H1 (cell line): ENCODE measurements at regions not wholly inside any gene's neighbourhood (a gene's known extent, or its start where the extent isn't known, plus 50 kb on each side); places are given as distances from the start of the nearest gene placed in this dataset.

Experiments used
- CTCF ChIA-PET: fragments of 300-600 bp; sonication (Branson Sonifier 250); formaldehyde crosslinking; loops from one replicate; lab custom pipeline; 2021; ENCODE audit not compliant: partially characterized antibody; lab: Charles Lee
- POLR2A ChIA-PET: fragments of 300-600 bp; sonication (Branson Sonifier 250); formaldehyde crosslinking; loops from one replicate; lab custom pipeline; 2021; ENCODE audit warnings: inconsistent platforms; ENCODE audit not compliant: partially characterized antibody; lab: Charles Lee
- DNase-seq, 2 experiments: peaks; one replicate each; pipeline versions ENCODE4 v3.0.0 to v3.0.0-alpha.2; 2010 to 2022; ENCODE audit warnings: low spot score in 2 of 2, low read depth in 1 of 2, mixed read lengths in 1 of 2
- FAIRE-seq: peaks from 2 replicates; lab custom pipeline; 2011; peaks lifted over from hg19 to GRCh38; lab: Jason Lieb, UNC
- H2AFZ ChIP-seq: 2 replicates; pipeline ENCODE4 v1.8.1; 2012; ENCODE audit warnings: low read length, inconsistent platforms
- H2AK5ac ChIP-seq: 2 replicates; pipeline ENCODE4 v1.6.1; 2013; ENCODE audit warnings: low read depth, low read length
- H2BK120ac ChIP-seq: replicated peaks from 2 replicates; pipeline ENCODE3; 2013; ENCODE audit warnings: low read depth, low read length, inconsistent platforms
- H2BK12ac ChIP-seq: 2 replicates; pipeline ENCODE4 v1.6.1; 2013; ENCODE audit warnings: low read depth, low read length
- H2BK15ac ChIP-seq: 2 replicates; pipeline ENCODE4 v1.6.1; 2013; ENCODE audit warnings: low read length
- H2BK20ac ChIP-seq: 2 replicates; pipeline ENCODE4 v1.6.1; 2013; ENCODE audit warnings: low read length
- H2BK5ac ChIP-seq: 2 replicates; pipeline ENCODE4 v1.6.1; 2013; ENCODE audit warnings: low read depth, low read length
- H3K14ac ChIP-seq: 2 replicates; pipeline ENCODE4 v1.6.1; 2013; ENCODE audit warnings: inconsistent platforms; ENCODE audit not compliant: insufficient read length
- H3K18ac ChIP-seq: 2 replicates; pipeline ENCODE4 v1.6.1; 2013; ENCODE audit warnings: low read length; ENCODE audit errors: extremely low read depth
- H3K23ac ChIP-seq: 2 replicates; pipeline ENCODE4 v1.6.1; 2013; ENCODE audit warnings: inconsistent platforms; ENCODE audit not compliant: insufficient read length
- H3K23me2 ChIP-seq: 2 replicates; pipeline ENCODE4 v1.6.1; 2013; ENCODE audit warnings: low read depth, low read length
- H3K27ac ChIP-seq: 2 replicates; pipeline ENCODE4 v1.6.1; 2011; ENCODE audit warnings: low read depth, low read length, inconsistent platforms
- H3K27me3 ChIP-seq, 4 experiments: replicated peaks in 1 of 4; 1 replicate in 1 of 4; 2 replicates in 3 of 4; pipeline versions ENCODE4 v1.6.1 to v1.8.1; 2011 to 2013; ENCODE audit warnings: low read length in 3 of 4, mild to moderate bottlenecking in 3 of 4, inconsistent platforms in 2 of 4, mixed read lengths in 2 of 4, moderate library complexity in 1 of 4; ENCODE audit not compliant: control insufficient read depth in 3 of 4, insufficient read depth in 3 of 4; ENCODE audit errors: extremely low read depth in 1 of 4
- H3K36me3 ChIP-seq, 4 experiments: 2 replicates each; pipeline versions ENCODE4 v1.6.1 to v1.8.1; 2011 to 2013; ENCODE audit warnings: mild to moderate bottlenecking in 4 of 4, low read length in 3 of 4, moderate library complexity in 2 of 4, control low read depth in 1 of 4, inconsistent platforms in 1 of 4; ENCODE audit not compliant: insufficient read depth in 4 of 4, control insufficient read depth in 2 of 4
- H3K4ac ChIP-seq: replicated peaks from 2 replicates; pipeline ENCODE3; 2013; ENCODE audit warnings: low read length, low read depth, mixed read lengths, inconsistent platforms; ENCODE audit not compliant: insufficient read length
- H3K4me1 ChIP-seq, 4 experiments: replicated peaks in 1 of 4; 1 replicate in 1 of 4; 2 replicates in 3 of 4; pipeline versions ENCODE4 v1.6.1 to v1.8.1; 2011 to 2013; ENCODE audit warnings: low read length in 3 of 4, inconsistent platforms in 2 of 4, mixed read lengths in 1 of 4; ENCODE audit not compliant: insufficient read depth in 4 of 4, control insufficient read depth in 3 of 4
- H3K4me2 ChIP-seq, 2 experiments: 2 replicates each; pipeline versions ENCODE4 v1.6.1 to v1.8.1; 2011 to 2013; ENCODE audit warnings: low read depth in 2 of 2, low read length in 2 of 2, control low read depth in 1 of 2, inconsistent platforms in 1 of 2, mild to moderate bottlenecking in 1 of 2; ENCODE audit not compliant: insufficient read depth in 1 of 2
- H3K4me3 ChIP-seq, 4 experiments: fragments of 200-600, 300-600 bp in 1 of 4; sonication (generic), shearing (Covaris generic), sonication (Bioruptor Twin) in 1 of 4; 2 replicates each; pipeline versions ENCODE4 v1.5.1 to v1.8.1; 2011 to 2016; ENCODE audit warnings: low read length in 4 of 4, low read depth in 3 of 4, control low read depth in 2 of 4, inconsistent platforms in 2 of 4, mild to moderate bottlenecking in 2 of 4, mixed read lengths in 1 of 4, moderate library complexity in 1 of 4; ENCODE audit not compliant: insufficient read depth in 2 of 4; ENCODE audit errors: extremely low read depth in 1 of 4
- H3K56ac ChIP-seq: replicated peaks from 2 replicates; pipeline ENCODE3; 2013; ENCODE audit warnings: low read depth, mild to moderate bottlenecking, mixed read lengths, low read length, inconsistent platforms; ENCODE audit not compliant: insufficient read length
- H3K79me1 ChIP-seq: 2 replicates; pipeline ENCODE4 v1.6.1; 2013; ENCODE audit warnings: low read depth, low read length, control low read depth
- H3K79me2 ChIP-seq, 2 experiments: 2 replicates each; pipeline versions ENCODE4 v1.6.1 to v1.8.1; 2012 to 2013; ENCODE audit warnings: low read length in 2 of 2, mild to moderate bottlenecking in 2 of 2, inconsistent platforms in 1 of 2; ENCODE audit not compliant: insufficient read depth in 2 of 2, control insufficient read depth in 1 of 2
- H3K9ac ChIP-seq, 4 experiments: replicated peaks in 1 of 4; 1 replicate in 1 of 4; 2 replicates in 3 of 4; pipeline versions ENCODE4 v1.6.1 to v1.8.1; 2011 to 2013; ENCODE audit warnings: low read depth in 3 of 4, low read length in 3 of 4, control low read depth in 2 of 4, mild to moderate bottlenecking in 2 of 4, moderate library complexity in 2 of 4, inconsistent platforms in 1 of 4; ENCODE audit errors: extremely low read depth in 1 of 4
- H3K9me3 ChIP-seq, 2 experiments: 2 replicates each; pipeline versions ENCODE4 v1.6.1 to v1.8.1; 2012 to 2013; ENCODE audit warnings: mild to moderate bottlenecking in 2 of 2, moderate library complexity in 2 of 2, control low read depth in 1 of 2, inconsistent platforms in 1 of 2, low read depth in 1 of 2, low read length in 1 of 2, mixed read lengths in 1 of 2; ENCODE audit not compliant: insufficient read depth in 2 of 2
- H4K20me1 ChIP-seq, 2 experiments: replicated peaks in 1 of 2; 2 replicates each; pipeline versions ENCODE3 to v1.8.1; 2011 to 2013; ENCODE audit warnings: inconsistent platforms in 2 of 2, low read length in 2 of 2, mild to moderate bottlenecking in 1 of 2; ENCODE audit not compliant: insufficient read depth in 2 of 2, control insufficient read depth in 1 of 2
- H4K5ac ChIP-seq: 2 replicates; pipeline ENCODE4 v1.6.1; 2013; ENCODE audit warnings: low read length, low read depth, mixed read lengths, inconsistent platforms; ENCODE audit not compliant: insufficient read length
- H4K8ac ChIP-seq: 2 replicates; pipeline ENCODE4 v1.8.0; 2013; ENCODE audit warnings: mild to moderate bottlenecking, moderate library complexity, low read length, inconsistent platforms; ENCODE audit not compliant: insufficient read depth; ENCODE audit errors: extremely low read depth
- H4K91ac ChIP-seq: replicated peaks from 2 replicates; pipeline ENCODE3; 2013; ENCODE audit warnings: low read length, mixed read lengths, inconsistent platforms; ENCODE audit not compliant: insufficient read length
- JUN ChIP-seq: IDR thresholded peaks from 2 replicates; pipeline ENCODE4 v1.6.1; 2011; ENCODE audit warnings: low read depth, mild to moderate bottlenecking, improper control_type of control experiment, low read length
- KDM4A ChIP-seq: IDR thresholded peaks from one replicate; pipeline ENCODE4 v1.7.1; 2012; ENCODE audit warnings: low read depth, mild to moderate bottlenecking, moderate library complexity, low read length, inconsistent platforms; ENCODE audit not compliant: severe bottlenecking
- POLR2AphosphoS5 ChIP-seq: IDR thresholded peaks from 2 replicates; pipeline ENCODE4 v1.6.1; 2011; ENCODE audit warnings: low read depth, low read length
- SP4 ChIP-seq: IDR thresholded peaks from 2 replicates; pipeline ENCODE4 v1.6.1; 2012; ENCODE audit warnings: low read length, inconsistent platforms
- WGBS, 2 experiments: shearing (Covaris generic) in 1 of 2; methylation state at CpG; one replicate each; pipeline versions ENCODE4 v1.1.6 to v1.1.7; 2013 to 2015; ENCODE audit warnings: low lambda C conversion rate in 2 of 2, mixed read lengths in 2 of 2, inconsistent platforms in 1 of 2, low coverage in 1 of 2, missing lambda C conversion rate in 1 of 2; ENCODE audit not compliant: insufficient replicate concordance in 2 of 2, insufficient coverage in 1 of 2, insufficient read length in 1 of 2; ENCODE audit errors: extremely low coverage in 1 of 2, missing lambda C conversion rate in 1 of 2; 5-methylcytosine and 5-hydroxymethylcytosine counted together

GRCh38 chr4:157444014-157444413 lies 223.5 kb downstream of the GRIA2 start:
- no peak overlapping the region for H2BK12ac ChIP-seq
- POLR2A ChIA-PET = no interaction called here
- H3K79me1 ChIP-seq = no peaks in the 10 kb centered on the region
- no peak overlapping the region for H3K23ac ChIP-seq
- DNase-seq (no peak), FAIRE-seq (no peak)
- H4K91ac ChIP-seq = no peak overlapping the region
- no peak overlapping the region for H3K27ac ChIP-seq
- no peak overlapping the region for H3K18ac ChIP-seq
- H3K23me2 ChIP-seq = no peaks in the 10 kb centered on the region
- H2AFZ ChIP-seq = no peak overlapping the region
- no peak overlapping the region for H2BK120ac ChIP-seq
- H3K9me3 ChIP-seq = no peaks in the 10 kb centered on the region
- H3K79me2 ChIP-seq = no peaks in the 10 kb centered on the region
- CTCF ChIA-PET = no interaction called here
- H3K14ac ChIP-seq = no peak overlapping the region
- no peak overlapping the region for H2AK5ac ChIP-seq
- 97% methylated on average over 9 of the region's 9 CpGs; no CpG with 5 or more reads in 1 of the 2 experiments for WGBS, 2 experiments
- no peaks in the 10 kb centered on the region for H3K36me3 ChIP-seq
- H2BK20ac ChIP-seq = no peak overlapping the region
- H4K5ac ChIP-seq = no peak overlapping the region
- H2BK15ac ChIP-seq = no peak overlapping the region
- no peak overlapping the region for H3K9ac ChIP-seq
- H2BK5ac ChIP-seq = no peak overlapping the region
- H3K4me1 ChIP-seq = no peaks in the 10 kb centered on the region
- no peak overlapping the region for H3K4ac ChIP-seq
- H4K20me1 ChIP-seq = no peaks in the 10 kb centered on the region
- H3K4me2 ChIP-seq = no peak overlapping the region
- no peak for TF ChIP-seq SP4
- TF ChIP-seq POLR2AphosphoS5 = no peak
- no peak for TF ChIP-seq KDM4A
- TF ChIP-seq JUN = no peak
- H3K4me3 ChIP-seq = no peak overlapping the region
- H4K8ac ChIP-seq = 0 out of 2 replicates have a peak overlapping the region, but pooled peaks have one; percentile 41
- no peak overlapping the region for H3K56ac ChIP-seq
- no peaks in the 10 kb centered on the region for H3K27me3 ChIP-seq
